RPMI8226 (cell line): ENCODE measurements at regions not wholly inside any gene's neighbourhood (a gene's known extent, or its start where the extent isn't known, plus 50 kb on each side); places are given as distances from the start of the nearest gene placed in this dataset.

Experiments
- DNase-seq: peaks from one replicate; pipeline ENCODE4 v3.0.0-alpha.2; 2015

DNA sequence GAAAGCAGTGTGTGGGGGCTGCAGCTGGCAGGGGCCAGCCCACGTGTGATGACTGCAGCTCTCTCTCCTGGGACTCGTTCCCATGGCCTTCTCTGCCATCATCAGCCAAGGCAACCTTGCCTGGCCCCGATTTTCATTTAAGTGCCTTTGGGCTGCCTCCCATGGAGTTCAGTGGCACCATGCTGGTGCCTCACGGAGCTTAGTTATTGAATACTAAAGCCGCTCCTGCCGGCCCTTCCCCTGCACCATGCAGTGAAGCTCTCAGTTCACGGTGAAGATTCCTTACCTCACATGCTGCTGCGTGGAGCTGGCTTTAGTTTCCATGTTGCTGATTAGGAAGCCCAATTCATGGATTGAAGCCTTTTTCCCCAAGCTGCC is 141.5 kb upstream of the EEPD1 start:
- DNase-seq, result no peak

- DNase-seq, result no peak
Observed at GRCh38 chr7:36013246-36014014, 139.6 kb upstream of the EEPD1 start.

GRCh38 chr7:36014961-36015360 is 138.1 kb upstream of the EEPD1 start:
- DNase-seq, result no peak

GRCh38 chr7:36015733-36016132 is 137.3 kb upstream of the EEPD1 start:
- no peak for DNase-seq

DNA sequence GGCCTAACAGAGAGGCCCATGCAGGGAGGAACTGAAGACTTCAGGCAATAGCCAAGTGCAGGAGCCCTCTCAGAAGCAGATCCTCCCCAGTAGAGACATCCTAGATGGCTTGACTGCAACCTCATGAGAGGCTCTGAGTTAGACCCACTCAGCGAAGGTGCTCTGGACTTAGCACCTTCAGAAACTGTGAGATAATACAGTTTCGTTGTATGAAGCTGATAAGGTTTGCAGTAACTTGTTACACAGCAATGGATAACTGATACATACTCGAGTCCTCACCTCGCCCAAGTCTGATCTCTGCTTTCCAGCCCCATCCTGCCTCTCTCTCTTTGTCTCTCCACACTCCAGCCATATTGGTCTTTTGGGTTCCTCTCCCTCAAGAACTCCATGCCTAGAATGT is 136.4 kb upstream of the EEPD1 start:
- DNase-seq, result no peak

DNA sequence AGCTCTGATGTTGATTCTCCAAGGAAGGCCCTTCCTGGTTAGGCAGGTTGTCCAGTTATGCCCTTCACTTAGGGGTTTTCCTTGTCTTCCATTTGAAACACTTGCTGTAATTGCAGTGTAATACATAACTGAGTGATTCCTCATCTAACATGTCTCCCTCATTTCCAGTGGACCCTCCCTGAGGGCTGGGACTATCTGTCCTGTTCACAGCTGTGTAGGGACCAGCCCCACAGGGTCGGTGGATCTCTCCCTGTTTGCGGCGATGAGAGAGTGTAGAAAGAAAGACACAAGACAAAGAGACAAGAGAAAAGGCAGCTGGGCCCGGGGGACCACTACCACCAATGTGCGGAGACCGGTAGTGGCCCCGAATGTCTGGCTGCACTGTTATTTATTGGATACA is 135.9 kb upstream of the EEPD1 start:
- no peak for DNase-seq

DNA sequence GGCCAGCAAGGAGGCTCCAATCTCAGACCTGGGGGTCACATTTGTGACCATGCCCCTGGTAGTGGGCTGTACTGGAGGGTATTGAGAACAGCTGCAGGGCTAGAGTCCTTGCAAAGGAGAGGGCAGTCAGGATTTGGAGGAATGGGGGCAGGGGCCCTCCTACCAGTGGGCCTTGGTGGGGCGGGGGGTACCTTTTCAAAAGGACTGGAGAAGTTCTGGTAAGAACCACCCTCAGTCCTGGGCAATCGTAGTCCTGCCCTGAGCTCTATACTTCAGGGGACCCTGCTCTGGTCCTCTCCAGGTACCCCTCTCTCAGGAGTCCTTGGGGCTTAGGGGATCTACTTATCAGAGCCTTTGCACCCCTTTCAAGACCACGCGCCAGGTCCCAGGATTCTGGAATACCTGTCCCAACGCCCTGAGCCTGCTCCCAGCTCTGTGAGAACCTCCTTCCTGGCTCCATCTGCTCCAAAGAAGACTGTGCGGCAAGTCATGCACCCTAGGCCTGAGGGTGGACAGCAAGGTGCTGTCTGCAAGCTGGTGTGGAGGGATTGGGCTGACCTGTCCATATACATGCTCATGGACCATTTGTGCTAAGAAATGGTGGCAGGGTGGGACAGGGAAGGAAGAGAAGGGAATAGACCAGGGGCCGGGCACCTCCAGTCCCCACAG is 134.1 kb upstream of the EEPD1 start:
- no peak for DNase-seq

DNA sequence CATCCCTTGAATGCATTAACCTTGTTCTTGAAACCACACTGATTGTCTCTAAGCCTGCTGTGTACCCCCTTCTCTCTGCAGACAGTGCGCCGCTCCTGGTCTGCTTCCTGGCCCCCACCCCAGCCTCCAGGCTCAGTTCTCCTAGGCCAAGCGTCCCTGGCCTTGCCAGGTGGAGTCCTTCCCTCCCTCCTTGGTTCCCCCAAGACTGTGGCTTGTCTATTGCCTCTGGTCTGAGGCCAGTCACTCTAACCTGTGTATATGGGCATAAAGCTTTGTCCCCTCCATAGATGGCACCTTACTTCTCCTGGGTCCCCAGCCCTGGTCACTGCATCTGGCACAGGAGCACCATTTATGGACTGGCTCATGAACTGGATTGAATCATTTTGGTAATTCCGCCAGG is 133.5 kb upstream of the EEPD1 start:
- DNase-seq, result no peak

GRCh38 chr7:36019980-36020379 is 133.1 kb upstream of the EEPD1 start:
- no peak for DNase-seq

- no peak for DNase-seq
Observed at GRCh38 chr7:36021367-36021766, 131.7 kb upstream of the EEPD1 start.

DNA sequence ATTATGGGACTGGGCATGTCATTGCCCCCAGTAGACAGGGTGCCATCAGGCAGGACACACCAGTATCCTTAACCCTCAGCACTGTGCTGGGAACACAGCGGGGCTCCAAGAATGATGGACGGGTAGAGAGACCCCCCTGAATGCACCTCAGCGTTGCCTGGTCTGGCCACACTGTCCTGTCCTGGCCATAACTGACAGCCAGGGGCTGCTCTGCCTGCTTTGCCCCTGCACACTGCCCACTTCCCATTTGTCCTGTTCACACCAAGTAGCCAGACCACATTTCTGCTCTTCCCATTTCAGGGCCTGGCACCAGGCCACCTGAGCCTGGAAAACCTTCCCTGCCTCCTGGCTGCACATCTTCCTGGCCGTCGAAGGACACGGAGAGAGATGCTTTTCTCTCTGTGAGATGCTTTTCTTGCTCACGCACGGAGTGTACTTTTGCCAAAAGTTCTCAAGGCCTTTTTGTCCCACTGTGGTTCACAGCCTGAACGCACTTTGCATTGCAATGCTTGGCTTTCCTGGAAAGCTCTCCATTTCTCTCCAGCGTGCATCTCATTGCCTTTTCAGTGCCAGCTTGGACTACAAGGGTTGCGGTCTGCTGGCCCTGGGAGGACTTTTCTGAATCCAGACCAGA is 131.0 kb upstream of the EEPD1 start:
- no peak for DNase-seq

DNA sequence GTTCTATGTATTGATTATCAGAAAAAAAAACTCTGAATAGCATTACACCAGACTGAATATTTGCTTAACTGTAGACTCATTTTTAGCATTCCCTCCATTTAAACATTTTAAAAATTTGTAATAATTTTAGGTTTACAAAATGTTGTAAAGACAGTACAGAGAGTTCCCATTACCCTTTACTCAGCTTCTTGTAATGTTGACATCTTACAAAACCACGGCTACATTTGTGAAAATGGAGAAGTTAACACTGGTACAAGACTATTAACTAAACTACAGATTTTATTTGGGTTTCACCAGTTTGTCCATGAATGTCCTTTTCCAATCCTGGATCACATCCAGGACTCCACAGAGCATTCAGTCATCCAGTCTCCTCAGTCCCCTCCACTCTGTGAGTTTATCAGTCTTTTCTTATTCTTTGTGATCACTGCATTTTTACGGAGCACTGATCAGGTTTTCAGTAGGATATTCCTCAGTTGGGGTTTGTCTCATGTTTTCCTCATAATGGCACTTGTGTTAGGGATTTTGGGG is 130.0 kb upstream of the EEPD1 start:
- DNase-seq, result no peak

DNA sequence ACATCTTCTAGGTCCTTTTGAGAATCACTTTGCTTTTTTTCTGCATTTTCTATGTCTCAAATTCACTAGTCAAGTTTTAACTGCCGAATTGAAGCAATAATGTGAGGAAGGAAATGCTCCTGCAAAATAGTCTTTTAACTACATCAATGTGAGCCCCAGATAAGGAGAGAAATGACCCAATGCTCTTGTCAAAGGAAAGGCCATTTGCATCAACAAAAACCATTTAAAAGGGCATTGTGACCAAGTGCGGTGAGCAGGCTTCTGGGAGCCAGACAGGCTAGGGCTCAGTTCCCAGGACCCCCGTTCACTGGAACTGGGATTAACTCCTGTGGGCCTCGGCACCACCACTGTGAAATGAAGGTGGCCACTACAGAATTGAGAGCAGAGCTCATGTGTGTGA is 127.9 kb upstream of the EEPD1 start:
- no peak for DNase-seq

- peak; percentile 58 for DNase-seq
Observed at GRCh38 chr7:36029311-36029710, 123.7 kb upstream of the EEPD1 start.

- no peak for DNase-seq
Observed at GRCh38 chr7:36029853-36030515, 123.1 kb upstream of the EEPD1 start.

GRCh38 chr7:36032361-36032818 is 120.7 kb upstream of the EEPD1 start:
- no peak for DNase-seq

- DNase-seq, result no peak
Observed at GRCh38 chr7:36034020-36034419, 119.0 kb upstream of the EEPD1 start.

DNA sequence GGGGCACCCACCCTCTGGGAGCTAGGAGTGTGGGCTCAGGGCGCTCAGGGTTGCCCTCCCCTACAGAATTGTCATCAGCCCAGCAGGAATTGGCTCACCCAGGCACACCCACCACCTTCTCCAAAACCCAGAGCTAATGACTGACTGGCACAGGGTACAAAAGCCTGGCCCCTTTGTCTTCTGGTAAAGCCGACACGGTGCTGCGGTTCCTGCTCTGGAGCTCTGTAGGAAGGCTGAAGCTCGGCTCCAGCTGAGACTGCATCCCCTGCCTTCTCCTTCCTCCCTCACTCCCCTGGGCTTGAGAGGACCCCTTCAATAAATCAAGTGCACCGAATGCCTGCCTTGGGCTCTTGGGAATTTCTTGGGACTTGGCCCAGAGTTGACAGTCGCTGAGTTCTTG is 117.9 kb upstream of the EEPD1 start:
- DNase-seq, result no peak

- no peak for DNase-seq
Observed at GRCh38 chr7:36036590-36036989, 116.5 kb upstream of the EEPD1 start.

- peak; percentile 59 for DNase-seq
Observed at GRCh38 chr7:36037121-36037662, 115.9 kb upstream of the EEPD1 start.

GRCh38 chr7:36038063-36038721 is 114.9 kb upstream of the EEPD1 start:
- no peak for DNase-seq

- no peak for DNase-seq
Observed at GRCh38 chr7:36039243-36039642, 113.8 kb upstream of the EEPD1 start.

DNA sequence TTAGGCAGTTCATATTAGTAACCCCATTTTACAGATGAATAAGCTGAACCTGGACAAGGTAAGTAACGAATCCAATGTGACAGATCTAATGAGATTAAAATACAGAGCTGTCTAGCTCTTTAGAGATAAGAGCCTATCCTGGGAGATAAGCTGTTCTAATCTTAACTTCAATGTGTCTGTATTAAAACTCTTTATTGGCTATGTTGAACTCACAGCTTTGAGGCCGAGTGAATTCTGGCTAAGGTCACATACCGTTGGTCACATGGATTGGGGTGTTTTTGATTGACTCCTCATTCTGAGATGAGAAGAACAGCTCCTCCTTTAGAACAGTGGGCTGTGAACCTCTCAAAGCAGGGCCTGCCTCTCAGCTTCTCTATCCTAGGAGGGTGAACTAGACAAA is 113.4 kb upstream of the EEPD1 start:
- DNase-seq, result no peak
